NOMO-1 (cell line): ENCODE measurements at regions not wholly inside any gene's neighbourhood (a gene's known extent, or its start where the extent isn't known, plus 50 kb on each side); places are given as distances from the start of the nearest gene placed in this dataset.

Experiments
- DNase-seq, 2 experiments: peaks; one replicate each; lab custom pipeline; 2025; ENCODE audit not compliant: unreplicated experiment in 2 of 2; lab: John Stamatoyannopoulos, UW

DNA sequence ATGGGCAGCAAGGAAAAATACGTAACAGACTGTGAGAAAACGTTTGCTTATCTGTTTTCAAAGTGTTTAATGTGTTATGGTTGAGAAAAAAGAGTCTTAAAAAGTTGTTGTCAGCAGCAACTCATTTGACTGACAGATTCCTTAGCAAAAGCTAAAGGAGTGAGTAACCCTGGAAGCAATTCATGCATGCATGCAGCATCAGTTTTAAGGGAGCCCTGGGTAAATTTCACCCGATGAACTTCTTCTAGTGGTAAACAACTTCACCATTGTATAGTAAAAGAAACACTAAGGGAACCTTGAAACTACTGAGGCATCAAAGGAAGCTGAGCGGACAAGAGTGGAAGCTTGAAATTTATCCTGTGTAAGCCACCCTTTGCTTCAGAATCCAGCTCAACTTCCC lies 583.2 kb upstream of the INTU start:
- DNase-seq, result no peak

DNA sequence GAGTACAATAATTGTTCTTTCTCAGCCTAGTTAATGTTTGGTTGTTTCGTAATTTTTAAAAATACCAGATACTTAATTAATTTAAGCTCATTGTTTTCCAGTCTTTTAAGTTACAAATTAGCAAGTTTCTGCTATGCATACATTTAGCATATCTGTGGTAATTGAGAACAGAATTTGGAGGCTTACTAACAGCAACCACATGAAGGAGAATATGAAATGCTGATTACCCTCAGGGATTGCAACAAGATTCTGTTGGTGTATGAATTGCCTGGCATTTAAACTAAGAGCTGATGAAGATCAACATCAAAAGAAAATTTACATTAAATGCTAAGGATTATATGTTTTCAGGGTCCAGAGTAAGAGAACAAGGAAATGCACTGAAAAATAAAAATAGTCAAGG lies 580.0 kb upstream of the INTU start:
- DNase-seq, result no peak

DNA sequence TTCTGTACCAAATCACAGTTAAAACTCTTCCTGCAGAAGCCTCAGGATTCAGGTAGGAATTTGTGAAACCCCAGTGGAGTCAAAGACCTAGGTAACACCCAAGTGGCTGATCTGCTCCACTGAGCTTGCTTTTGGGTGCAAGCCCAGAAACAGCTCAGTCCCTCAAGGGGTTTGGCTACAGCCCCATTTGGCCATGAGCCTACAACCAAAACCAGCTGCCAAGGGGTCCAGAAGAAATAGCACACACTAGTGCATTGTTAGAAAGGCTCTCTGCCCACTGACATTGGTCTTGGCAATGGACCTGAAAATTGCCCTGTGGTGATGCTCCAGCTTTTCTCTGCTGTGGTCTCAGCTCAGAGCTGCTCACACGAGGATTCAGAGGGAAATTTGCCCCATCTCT lies 577.4 kb upstream of the INTU start:
- DNase-seq, result no peak

DNA sequence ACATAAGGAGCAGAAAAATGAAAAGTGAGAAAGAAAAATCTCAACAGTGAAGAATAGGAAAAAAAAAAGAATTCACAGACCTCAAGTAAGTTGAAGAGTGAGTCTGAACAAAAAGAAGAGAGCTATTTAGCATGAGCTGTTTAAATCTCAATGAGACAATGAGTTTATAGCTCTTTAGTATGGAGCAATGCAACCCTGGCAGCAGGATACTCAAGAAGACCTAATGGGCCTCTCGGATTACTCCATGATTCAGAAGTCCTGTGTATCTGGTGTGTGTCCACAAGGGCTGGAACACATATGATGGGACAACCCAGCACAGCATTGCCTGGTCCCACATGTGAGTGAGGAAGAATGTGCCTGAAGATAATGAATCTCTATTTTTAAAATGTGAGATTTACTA lies 563.1 kb upstream of the INTU start:
- no peak for DNase-seq

DNA sequence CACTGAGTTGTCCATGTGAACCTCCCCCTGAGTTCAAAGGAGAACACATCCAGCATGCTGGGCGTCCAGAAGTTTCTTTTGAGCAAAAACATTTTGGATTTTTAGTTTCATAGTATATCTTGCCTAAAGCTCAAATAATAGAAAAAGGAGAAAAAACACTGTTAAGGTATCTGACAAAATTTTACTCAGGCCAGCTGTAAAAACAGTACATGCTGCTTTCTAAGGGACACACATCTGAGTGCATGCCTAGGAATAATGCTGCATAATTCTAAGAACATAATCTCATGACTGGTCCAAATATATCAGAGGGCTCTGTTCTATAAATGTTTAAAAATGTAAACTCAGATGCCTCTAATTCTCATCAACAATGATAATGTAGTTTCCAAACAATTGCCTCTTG lies 561.3 kb upstream of the INTU start:
- no peak for DNase-seq

DNA sequence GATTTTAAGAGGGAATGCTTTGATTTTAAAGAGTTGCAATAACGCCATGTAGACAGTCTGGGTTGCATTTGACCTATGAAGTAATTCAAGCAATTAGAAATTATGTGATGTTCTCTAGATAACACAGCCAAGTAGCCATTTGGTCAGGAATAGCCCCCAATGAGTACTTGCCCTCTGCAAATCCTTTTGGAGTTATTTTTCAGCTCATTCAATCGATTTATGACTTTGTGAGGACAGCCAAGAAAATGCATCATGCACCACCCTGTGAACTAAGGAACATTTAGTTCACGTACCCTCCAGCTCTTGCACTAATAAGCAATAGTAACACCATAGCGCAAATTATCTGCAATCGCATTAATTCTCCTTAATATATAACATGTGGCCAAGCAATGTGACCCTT lies 552.6 kb upstream of the INTU start:
- DNase-seq, result no peak

DNA sequence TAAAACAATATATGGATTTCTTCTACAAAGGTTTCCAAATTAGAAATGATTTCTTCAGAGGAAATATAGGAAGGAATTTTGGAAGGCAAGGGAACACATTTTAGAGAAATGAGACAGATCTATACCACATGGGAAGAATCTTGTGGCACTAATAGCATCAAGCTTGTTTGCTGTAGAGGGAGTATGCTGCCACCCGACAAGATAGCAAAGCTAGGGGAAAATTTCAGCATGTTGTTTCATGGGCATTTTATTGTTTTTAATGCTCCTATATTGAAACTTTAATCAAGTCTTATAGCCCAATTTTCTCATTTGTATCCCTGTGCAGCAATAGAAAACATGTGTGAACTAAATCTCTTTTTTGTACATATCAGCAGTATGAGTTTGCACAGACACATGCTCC lies 551.7 kb upstream of the INTU start:
- DNase-seq, result no peak

DNA sequence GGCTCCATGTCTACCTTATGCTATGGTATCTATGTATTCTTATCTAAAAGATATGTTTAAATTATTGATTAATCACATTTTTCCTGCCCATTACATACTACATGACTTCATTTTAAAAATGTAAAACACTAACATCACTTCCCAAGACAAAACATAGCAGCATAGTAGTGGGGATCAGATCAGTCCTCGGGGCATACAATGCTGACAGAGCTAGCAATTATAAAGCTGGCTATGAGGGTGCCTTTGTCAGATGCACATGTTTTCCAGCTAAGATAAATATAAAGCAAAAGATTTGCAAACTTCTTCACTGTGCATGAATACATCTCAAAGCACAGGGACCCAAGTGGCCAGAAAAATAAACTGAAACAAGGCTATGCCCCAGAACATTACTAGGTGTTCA lies 549.8 kb upstream of the INTU start:
- no peak for DNase-seq

DNA sequence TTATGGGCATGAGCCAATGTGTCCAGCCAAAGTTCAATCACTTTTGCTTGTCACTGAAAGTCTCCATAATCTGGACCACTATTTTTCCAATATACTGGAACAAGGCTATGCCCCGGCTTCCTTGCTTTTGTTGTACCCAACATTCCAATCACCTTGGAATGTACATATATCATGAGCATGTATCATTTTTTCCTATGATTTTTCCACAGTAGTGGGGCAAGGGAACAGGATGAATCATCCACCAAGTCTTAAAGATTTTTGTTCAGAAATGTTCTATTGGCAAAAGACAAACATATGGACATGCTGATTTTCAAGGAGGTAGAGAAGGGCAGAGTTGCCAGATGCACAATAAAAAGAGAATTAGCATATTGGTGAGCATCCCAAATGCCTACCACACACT lies 548.1 kb upstream of the INTU start:
- no peak for DNase-seq

DNA sequence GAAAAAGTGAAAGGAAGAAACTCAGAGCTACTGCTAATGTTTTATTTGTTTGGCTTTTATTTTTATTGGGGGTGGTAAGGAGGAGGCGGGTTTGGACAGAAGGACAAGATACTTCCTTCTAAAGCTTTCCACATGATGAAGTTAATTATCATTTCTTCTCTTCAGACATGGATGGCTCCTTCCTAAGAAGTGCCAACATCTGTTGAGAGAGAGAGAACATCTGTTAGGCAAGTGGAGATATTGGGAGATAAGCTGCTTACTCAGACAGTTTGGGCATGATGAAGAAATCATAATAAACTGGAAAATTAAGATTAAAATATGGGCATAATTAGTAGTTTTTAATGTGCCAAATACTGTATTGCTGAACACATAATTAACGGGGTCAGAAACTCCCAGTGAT lies 535.7 kb upstream of the INTU start:
- no peak for DNase-seq

DNA sequence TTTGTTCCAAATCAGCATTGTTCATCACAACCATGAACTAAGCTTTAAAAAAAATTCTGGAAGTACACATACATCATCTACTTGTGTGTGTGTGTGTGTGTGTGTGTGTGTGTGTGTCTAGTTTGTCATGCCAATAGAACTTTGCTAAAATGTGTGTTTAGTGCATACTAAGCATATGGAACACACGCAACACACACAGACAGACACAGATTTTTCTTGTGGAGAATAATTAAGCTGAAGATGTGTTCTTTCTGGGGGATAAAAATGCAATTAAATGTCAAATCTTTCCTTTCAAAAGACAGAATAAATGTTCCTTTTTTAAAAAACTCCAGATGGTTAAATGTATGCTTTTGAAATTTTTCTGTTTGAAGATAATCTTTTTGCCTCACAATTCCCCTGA lies 530.4 kb upstream of the INTU start:
- DNase-seq, result no peak

DNA sequence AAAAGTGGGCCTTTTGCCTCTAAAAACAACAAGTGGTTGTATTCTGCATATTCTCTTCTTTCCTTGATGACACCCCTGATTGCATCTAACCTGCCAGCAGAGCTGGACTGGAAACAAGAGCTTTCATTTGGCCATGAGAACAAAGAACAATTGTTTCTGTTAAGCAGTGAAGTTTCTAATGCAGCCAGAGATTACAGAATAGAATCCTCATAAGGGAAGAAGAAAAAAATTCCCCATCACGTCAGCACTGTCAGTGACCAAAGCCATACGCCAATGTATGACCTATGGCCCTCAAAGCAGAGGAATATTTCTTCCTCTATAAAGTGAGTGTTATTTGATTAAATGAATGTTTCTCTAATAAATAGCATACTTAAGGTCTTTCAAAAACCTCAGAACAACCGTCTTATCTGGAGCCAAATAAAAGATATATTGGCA lies 529.1 kb upstream of the INTU start:
- no peak for DNase-seq

DNA sequence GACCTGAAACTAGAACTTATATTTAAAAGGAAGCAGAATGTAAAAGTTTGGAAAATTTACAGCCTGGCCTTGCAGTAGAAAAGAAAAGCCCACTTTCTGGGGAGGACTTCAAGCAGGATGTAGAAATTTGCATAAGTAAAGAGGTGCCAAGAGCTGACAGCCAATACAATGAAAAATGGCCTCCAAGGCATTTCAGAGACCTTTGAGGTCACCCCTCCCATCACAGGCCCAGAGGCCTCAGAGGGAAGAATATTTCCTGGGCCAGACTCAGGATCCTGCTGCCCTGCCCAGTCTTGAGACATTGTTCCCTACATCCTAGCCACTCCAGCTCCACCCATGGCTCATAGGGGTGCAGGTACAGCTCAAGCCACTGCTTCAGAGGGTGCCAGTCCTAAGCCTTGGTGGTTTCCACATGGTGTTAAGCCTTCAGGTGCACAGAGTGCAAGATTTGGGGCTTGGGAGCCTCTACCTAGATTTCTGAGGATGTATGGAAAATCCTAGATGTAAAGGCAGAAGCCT lies 518.9 kb upstream of the INTU start:
- DNase-seq, result no peak

DNA sequence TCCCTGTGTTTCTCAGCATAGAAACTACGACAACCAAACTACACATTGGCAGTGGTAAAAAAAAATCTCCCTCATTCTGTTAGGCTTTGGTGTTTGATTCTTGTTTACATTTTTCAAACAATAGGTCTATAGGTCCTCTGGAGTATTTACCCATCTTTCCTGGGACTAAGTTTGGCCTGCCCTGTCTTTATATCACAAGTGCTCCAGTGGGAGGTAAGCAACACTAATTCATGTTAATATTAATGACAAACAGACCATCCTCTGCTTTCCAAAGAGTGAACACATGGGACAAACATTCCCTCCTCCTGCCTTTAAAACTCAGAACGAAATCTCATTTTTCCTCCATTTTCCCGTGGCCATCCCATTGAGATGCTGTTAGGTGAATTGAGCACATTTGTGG lies 514.1 kb upstream of the INTU start:
- DNase-seq, result no peak

DNA sequence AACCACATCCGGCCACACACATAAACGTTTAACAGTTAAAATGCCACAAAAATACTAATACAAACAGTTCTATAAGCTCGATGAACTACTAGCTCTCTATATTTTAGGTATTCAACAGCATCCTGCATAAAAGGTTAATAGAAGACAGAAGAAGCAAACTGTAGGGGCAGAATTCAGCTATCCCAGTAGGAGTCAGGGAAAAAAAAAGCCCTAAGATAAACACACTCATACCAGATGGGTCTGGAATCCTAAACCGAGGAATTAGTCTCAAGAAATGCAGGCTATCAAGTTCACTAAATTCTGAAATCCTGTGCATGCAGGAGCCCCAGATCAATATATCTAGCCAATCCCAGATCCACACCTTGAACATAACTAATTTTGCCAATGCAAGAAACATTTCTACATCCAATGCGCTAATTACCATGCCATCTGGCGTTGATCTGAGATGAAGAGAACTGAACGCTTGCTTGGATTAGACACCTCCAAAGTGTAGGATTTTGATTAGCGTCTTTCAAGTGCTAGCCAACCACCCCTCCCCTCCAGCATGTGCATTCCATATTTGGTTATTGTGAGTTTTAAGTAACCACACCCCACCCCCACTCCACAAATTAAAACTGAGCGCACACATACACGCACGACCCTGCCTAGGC lies 512.2 kb upstream of the INTU start:
- no peak for DNase-seq

DNA sequence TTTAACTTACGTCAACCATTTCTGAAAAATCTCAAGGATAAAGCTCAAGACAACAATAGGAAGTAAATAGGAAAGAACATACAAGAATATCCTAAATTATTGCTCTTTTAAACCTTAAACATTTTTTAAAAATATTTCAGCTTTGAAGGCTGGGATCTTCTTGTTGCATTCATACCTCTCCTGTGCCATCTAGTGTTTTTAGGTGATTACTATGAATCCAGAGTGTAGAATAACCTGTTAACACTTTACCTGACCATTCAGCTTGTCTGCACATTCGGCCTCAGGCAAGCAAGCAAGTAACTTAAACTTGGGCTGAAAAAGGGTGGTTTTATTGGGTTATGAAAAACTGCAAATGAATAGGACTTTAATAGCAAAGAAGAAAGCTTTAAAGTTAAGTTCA lies 507.8 kb upstream of the INTU start:
- no peak for DNase-seq

DNA sequence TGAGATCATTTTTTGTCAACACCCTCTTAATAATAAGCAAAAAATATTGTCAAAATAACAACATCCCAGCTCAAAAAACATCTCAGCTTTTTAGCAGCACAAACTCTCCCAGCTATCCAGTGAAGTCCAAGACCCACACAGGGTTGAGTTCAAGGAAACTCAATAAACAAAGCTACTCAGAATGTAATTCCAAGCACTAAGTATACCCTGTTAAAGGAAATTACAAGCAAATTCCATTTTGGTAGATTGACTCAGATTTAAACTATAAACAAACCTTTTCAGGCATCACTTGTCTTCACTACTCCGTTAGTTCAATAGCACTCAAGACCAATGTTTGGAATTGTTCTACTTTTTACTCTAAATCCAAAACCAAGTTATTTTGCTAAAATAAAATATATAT lies 506.0 kb upstream of the INTU start:
- DNase-seq, result no peak

DNA sequence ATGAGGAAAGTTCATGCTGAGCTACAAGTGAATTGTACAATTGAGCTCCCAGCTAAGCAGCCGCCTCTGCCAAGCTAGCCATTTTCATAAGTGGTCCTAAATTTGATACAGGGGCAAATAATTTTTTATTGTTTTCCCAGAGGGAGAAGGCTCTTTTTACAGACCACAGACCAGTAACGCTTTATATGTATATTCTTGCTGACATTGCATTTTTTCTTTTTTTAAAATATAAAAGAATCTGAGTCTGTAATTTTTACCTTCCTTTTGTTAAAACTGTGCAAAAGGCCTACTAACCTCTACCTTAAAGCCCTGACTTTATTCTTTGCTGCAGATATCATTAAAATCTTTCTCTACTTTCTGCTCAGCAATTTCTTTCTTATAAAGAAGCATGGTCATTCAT lies 501.2 kb upstream of the INTU start:
- DNase-seq, result no peak

DNA sequence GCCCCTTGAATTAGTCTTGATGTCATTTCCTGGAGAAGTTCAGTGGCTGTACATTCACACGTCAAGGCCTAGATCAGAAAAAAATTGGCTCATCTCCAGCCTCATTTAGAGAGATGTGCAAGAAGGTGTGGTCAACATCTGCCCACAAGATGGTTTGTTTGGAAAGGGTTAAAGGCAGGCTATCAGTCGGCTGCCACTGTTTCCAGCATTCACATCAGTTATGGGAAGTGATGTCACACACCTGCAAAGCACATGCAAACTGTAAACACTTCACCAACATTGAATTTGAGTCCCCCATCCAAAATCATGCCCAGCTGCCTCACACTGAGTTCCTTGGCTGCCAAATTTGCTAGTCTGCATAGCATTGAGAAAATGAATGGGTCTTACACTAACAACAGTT lies 498.3 kb upstream of the INTU start:
- DNase-seq, result no peak

DNA sequence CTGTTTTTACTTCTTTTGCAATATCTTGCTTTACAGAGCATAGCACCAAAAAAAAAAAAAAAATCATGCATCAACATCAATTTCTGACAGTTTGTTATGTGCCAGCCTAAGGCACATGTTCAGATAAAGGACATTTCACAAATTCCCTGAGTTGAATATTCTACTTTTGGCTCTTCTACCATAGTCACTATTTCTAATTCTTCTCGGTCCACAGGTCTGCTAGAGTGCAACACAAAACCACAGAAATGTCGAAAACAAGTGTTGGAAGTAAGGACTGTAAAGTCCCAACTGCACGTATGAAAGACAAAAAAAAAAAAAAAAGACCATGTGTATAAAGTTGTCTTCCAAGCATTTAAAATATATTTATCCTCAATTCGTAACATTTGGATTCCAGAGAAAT lies 494.2 kb upstream of the INTU start:
- no peak for DNase-seq

DNA sequence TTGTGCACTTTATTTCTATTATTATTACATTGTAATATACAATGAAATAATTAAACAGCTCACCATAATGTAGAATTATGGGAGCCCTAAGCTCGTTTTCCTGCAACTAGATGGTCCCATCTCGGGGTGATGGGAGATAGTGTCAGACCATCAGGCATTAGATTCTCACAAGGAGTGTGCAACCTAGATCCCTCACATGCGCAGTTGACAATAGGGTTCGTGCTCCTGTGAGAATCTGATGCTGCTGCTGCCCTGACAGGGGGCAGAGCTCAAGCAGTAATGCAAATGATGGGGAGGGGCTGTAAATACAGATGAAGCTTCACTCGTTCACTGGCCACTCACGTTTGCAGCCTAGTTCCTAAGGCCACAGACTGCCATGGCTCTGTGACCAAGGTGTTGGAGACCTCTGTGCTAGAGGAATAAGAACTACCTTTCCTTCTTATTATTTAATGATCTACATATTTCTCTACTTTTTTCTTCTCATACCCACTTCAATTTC lies 492.9 kb upstream of the INTU start:
- no peak for DNase-seq

DNA sequence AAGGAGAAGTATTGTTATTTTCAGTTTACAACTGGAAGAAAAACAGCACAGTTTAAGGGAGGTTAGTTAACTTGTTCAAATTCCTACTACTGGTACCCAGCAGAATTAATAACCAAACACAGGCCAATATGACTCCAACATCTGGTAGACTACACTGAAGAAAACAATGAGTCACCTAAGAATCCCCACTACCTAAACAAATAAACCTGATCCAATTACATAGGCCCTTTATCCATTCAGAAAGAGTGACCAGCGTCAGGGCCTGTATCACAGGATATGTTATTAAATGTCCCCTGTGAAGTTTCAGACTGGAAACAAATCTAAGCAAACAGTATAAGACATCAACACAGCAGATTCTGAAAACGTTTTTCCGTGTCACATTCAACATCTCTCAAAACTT lies 492.5 kb upstream of the INTU start:
- DNase-seq, result no peak

DNA sequence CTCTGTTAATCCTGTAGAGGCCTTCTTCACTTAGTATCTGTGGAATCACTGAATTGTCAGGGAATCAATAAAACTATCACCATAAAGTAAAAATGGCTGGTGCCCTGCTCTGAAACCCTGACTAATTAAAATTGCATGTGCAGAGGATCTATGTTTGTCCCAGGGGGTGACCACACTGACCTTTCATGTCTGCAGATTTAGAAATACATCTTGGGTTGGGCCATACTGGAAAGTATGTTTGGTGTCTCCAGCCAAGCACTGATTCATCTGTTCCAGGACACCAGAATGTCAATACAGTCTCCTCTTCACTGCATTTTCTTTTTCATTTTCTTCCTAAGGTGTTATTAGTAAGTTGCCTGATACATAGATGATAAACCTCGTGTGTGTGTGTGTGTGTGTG lies 490.9 kb upstream of the INTU start:
- DNase-seq, result no peak
